ENCODE measurements at regions not wholly inside any gene's neighbourhood (a gene's known extent, or its start where the extent isn't known, plus 50 kb on each side); places are given as distances from the start of the nearest gene placed in this dataset.

DNA sequence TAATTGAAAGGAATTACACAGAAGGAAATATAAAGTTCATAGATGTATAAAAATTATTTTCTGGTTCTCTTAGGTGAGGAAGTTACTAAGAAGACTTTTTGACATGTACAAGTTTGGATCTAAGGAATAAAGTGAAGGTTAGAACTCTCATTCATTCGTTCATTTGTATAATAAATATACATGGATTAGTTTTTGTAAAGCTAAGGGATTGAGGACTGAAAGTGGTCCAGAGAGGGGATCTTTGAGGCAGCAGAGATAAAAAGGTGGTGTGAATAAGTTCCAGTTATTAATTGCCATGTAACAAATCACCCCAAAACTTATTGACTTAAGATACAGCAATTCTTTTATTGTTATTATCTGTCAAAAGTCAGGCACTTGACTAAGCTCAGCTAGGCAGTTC, 110.1 kb upstream of the CELF4 start:
- no peaks in the 10 kb centered on the region for H3K4me1 Mint-ChIP-seq
- no peak overlapping the region for H3K27ac Mint-ChIP-seq
- peaks cover 6 to 10% of the 10 kb centered on the region in 2 donors for H3K9me3 Mint-ChIP-seq
- no CpG with 5 or more reads among the region's 1 CpG for WGBS (ENCODE audit: insufficient coverage)
- Histone ChIP-seq H3K36me3 (ENCODE audit: control insufficient read depth, insufficient read depth, low read length) (no peaks in the 10 kb centered on the region), H3K27me3 (ENCODE audit: control insufficient read depth, insufficient read depth, low read length) (no peaks in the 10 kb centered on the region), H3K9me3 (ENCODE audit: control insufficient read depth, insufficient read depth, low read length) (peaks cover 7% of the 10 kb centered on the region), H3K27ac (ENCODE audit: low read length) (no peak overlapping the region), H3K4me1 (ENCODE audit: control insufficient read depth, insufficient read depth, low read length) (no peaks in the 10 kb centered on the region), H3K4me3 (ENCODE audit: low read length) (no peak overlapping the region)
- ATAC-seq = no peak
- no peak for DNase-seq
- TF ChIP-seq, protein P1, sequence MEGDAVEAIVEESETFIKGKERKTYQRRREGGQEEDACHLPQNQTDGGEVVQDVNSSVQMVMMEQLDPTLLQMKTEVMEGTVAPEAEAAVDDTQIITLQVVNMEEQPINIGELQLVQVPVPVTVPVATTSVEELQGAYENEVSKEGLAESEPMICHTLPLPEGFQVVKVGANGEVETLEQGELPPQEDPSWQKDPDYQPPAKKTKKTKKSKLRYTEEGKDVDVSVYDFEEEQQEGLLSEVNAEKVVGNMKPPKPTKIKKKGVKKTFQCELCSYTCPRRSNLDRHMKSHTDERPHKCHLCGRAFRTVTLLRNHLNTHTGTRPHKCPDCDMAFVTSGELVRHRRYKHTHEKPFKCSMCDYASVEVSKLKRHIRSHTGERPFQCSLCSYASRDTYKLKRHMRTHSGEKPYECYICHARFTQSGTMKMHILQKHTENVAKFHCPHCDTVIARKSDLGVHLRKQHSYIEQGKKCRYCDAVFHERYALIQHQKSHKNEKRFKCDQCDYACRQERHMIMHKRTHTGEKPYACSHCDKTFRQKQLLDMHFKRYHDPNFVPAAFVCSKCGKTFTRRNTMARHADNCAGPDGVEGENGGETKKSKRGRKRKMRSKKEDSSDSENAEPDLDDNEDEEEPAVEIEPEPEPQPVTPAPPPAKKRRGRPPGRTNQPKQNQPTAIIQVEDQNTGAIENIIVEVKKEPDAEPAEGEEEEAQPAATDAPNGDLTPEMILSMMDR (IDR thresholded peaks at IDR 0.05) = no peak
- no peak overlapping the region for H3K4me3 Mint-ChIP-seq
- no peaks in the 10 kb centered on the region for H3K36me3 Mint-ChIP-seq
- no peaks in the 10 kb centered on the region for H3K27me3 Mint-ChIP-seq (ENCODE audit: low read depth in 2 of 2)
- intact Hi-C loops (cut with micrococcal nuclease) = no loop called here

DNA sequence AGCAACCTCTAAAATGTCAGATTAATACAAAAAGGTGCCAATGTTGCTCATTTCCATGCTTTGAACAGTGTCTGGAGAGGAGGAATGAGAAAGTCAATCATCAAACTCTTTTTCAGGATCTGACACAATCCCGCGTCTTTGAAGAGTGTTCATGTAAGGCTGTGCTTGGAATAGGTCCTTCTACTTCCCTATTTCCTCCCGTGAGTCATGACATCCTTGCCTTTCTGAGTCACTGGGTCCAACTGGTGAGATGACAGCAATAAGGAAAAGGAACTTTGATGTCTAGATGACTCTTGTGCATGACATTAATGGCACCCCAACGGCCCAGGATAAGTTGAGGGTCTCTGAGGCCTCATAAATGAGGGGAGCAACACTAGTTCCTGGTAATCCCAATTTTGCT, 109.0 kb upstream of the CELF4 start:
- no peak overlapping the region for H3K4me3 Mint-ChIP-seq
- ATAC-seq (no peak), DNase-seq (no peak)
- Histone ChIP-seq H3K36me3 (ENCODE audit: control insufficient read depth, insufficient read depth, low read length) (no peaks in the 10 kb centered on the region), H3K27me3 (ENCODE audit: control insufficient read depth, insufficient read depth, low read length) (no peaks in the 10 kb centered on the region), H3K9me3 (ENCODE audit: control insufficient read depth, insufficient read depth, low read length) (peaks cover 7% of the 10 kb centered on the region), H3K4me1 (ENCODE audit: control insufficient read depth, insufficient read depth, low read length) (no peaks in the 10 kb centered on the region), H3K27ac (ENCODE audit: low read length) (no peak overlapping the region), H3K4me3 (ENCODE audit: low read length) (no peak overlapping the region)
- H3K27me3 Mint-ChIP-seq (ENCODE audit: low read depth in 2 of 2) = no peaks in the 10 kb centered on the region
- no peaks in the 10 kb centered on the region for H3K4me1 Mint-ChIP-seq
- WGBS (ENCODE audit: insufficient coverage) = 75% methylated on average over 4 of the region's 4 CpGs
- intact Hi-C loops (cut with micrococcal nuclease) = no loop called here
- H3K27ac Mint-ChIP-seq = no peak overlapping the region
- TF ChIP-seq, protein P1 (IDR thresholded peaks at IDR 0.05) = no peak
- H3K36me3 Mint-ChIP-seq = no peaks in the 10 kb centered on the region
- H3K9me3 Mint-ChIP-seq = peaks cover 6 to 9% of the 10 kb centered on the region in 2 donors

DNA sequence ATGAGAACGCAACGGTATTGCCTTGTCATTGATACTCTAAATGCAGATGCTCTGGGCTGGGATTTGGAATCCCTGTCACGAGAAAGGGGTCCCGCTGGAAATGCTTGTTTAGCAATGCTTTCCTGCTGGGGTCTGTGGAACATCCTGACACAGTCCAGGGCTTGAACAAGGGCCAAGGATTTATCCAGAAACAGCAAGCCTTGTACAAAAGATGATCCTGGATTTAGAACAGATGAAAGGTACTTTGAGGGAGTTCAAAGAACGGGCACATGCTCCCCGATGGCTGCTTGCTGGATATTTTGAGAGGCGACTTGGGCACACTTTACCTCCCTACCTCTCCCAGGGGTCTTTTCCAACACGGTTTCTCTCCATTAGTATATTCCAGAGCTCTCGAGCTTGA, 108.1 kb upstream of the CELF4 start:
- H3K27me3 ChIP-seq (ENCODE audit: control insufficient read depth, insufficient read depth, low read length) = no peaks in the 10 kb centered on the region
- no peak overlapping the region for H3K27ac ChIP-seq (ENCODE audit: low read length)
- Mint-ChIP-seq H3K4me1 (no peaks in the 10 kb centered on the region), H3K9me3 (peaks cover 5 to 9% of the 10 kb centered on the region in 2 donors), H3K36me3 (no peaks in the 10 kb centered on the region), H3K27ac (no peak overlapping the region), H3K27me3 (ENCODE audit: low read depth in 2 of 2) (no peaks in the 10 kb centered on the region), H3K4me3 (no peak overlapping the region)
- peaks cover 7% of the 10 kb centered on the region for H3K9me3 ChIP-seq (ENCODE audit: control insufficient read depth, insufficient read depth, low read length)
- WGBS (ENCODE audit: insufficient coverage) = 88% methylated on average over 7 of the region's 9 CpGs
- H3K4me1 ChIP-seq (ENCODE audit: control insufficient read depth, insufficient read depth, low read length) = no peaks in the 10 kb centered on the region
- TF ChIP-seq, protein P1 (IDR thresholded peaks at IDR 0.05) = no peak
- no peaks in the 10 kb centered on the region for H3K36me3 ChIP-seq (ENCODE audit: control insufficient read depth, insufficient read depth, low read length)
- no peak overlapping the region for H3K4me3 ChIP-seq (ENCODE audit: low read length)
- ATAC-seq (no peak), DNase-seq (no peak)
- intact Hi-C loops (cut with micrococcal nuclease) = no loop called here

DNA sequence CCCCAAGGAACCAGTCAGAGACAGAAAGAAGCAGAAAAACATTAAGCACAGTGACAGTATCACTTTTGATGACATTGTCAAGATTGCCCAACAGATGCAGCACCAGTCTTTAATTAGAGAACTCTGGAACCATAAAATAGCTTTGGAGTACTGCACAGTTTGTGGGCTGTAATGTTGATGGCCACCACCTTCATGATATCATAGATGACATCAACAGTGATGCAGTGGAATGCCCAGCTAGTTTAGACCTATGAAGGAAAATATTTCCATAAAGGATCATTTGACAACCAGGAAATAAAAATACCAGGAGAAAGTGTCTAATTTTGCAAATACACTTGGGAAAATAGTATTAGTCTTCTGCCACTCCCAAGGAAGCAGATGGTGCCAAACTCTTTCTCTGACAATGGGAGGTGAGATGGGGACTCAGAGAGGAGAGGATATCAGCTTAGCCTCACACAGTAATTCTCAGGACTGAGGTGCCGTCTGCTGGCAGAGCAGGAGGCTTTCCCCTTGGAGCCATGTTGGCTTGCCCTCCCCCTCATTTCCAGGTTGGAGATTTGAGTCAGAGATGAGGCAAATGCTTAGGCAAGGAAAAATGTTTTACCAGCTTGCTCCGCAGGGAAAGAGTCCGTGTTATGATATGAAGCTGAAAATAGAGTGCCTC, 107.5 kb upstream of the CELF4 start:
- TF ChIP-seq, protein P1 (IDR thresholded peaks at IDR 0.05) = no peak
- Histone ChIP-seq H3K27ac (ENCODE audit: low read length) (no peak overlapping the region), H3K4me1 (ENCODE audit: control insufficient read depth, insufficient read depth, low read length) (no peaks in the 10 kb centered on the region), H3K9me3 (ENCODE audit: control insufficient read depth, insufficient read depth, low read length) (peaks cover 7% of the 10 kb centered on the region), H3K4me3 (ENCODE audit: low read length) (no peak overlapping the region), H3K36me3 (ENCODE audit: control insufficient read depth, insufficient read depth, low read length) (no peaks in the 10 kb centered on the region), H3K27me3 (ENCODE audit: control insufficient read depth, insufficient read depth, low read length) (no peaks in the 10 kb centered on the region)
- Mint-ChIP-seq H3K4me3 (no peak overlapping the region), H3K27me3 (ENCODE audit: low read depth in 2 of 2) (no peaks in the 10 kb centered on the region), H3K36me3 (no peaks in the 10 kb centered on the region), H3K27ac (no peak overlapping the region), H3K9me3 (peaks cover 5 to 9% of the 10 kb centered on the region in 2 donors), H3K4me1 (no peaks in the 10 kb centered on the region)
- DNase-seq = no peak
- no peak for ATAC-seq
- intact Hi-C loops (cut with micrococcal nuclease) = no loop called here
- WGBS (ENCODE audit: insufficient coverage) = 94% methylated on average over 3 of the region's 3 CpGs
